ENCODE measurements at regions not wholly inside any gene's neighbourhood (a gene's known extent, or its start where the extent isn't known, plus 50 kb on each side); places are given as distances from the start of the nearest gene placed in this dataset.

DNA sequence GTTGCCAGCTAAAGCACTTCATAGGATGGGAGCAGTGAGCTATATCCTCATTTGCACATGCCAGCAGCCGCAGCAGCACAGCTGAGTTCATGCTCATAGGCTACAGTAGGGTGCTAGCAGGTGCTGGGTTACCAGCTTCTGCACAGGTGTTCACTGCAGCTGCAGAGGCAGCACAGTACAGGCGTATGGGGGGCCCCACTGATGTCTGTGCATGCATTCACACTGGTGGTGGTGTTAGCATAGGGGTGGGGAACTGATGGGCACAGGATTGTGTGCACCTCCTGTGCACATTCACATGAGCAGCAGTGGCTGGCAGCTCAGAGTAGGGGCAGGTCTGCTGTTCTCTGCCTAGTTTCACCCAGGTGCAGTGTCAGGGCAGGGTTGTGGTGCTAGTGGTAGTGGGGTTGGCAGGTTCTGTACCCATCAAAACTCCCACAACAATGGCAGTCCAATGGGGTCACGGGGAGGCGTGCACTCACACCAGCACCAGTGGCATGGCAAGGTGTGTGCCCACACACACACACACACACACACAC, 58.9 kb upstream of the IRAK1BP1 start:
- TF ChIP-seq, protein P1, sequence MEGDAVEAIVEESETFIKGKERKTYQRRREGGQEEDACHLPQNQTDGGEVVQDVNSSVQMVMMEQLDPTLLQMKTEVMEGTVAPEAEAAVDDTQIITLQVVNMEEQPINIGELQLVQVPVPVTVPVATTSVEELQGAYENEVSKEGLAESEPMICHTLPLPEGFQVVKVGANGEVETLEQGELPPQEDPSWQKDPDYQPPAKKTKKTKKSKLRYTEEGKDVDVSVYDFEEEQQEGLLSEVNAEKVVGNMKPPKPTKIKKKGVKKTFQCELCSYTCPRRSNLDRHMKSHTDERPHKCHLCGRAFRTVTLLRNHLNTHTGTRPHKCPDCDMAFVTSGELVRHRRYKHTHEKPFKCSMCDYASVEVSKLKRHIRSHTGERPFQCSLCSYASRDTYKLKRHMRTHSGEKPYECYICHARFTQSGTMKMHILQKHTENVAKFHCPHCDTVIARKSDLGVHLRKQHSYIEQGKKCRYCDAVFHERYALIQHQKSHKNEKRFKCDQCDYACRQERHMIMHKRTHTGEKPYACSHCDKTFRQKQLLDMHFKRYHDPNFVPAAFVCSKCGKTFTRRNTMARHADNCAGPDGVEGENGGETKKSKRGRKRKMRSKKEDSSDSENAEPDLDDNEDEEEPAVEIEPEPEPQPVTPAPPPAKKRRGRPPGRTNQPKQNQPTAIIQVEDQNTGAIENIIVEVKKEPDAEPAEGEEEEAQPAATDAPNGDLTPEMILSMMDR (conservative IDR thresholded peaks at IDR 0.05 in 1 of 2, IDR thresholded peaks at IDR 0.05 in 1 of 2; ENCODE audit: low read depth in 1 of 2, low read length in 2 of 2), result no peak
- no peak for TF ChIP-seq EZH2 (IDR thresholded peaks at IDR 0.05; ENCODE audit: low read length, missing control alignments)

Measured in fibroblast of lung (primary cell).